Tibial nerve (tissue), 4 donors: ENCODE measurements at regions not wholly inside any gene's neighbourhood (a gene's known extent, or its start where the extent isn't known, plus 50 kb on each side); places are given as distances from the start of the nearest gene placed in this dataset. TPM values are rescaled to one million over a fixed set of nuclear protein-coding genes. Genes with fewer than 3 reads are reported as not detected.

Source experiments
- DNase-seq, 2 donors: peaks; one replicate each; pipeline ENCODE4 v3.0.0-alpha.2; 2019; ENCODE audit warnings: low spot score in 2 of 2
- H3K27ac ChIP-seq, 4 donors: fragments of 200-600 bp; sonication (generic) in 3 of 4; one replicate each; pipeline ENCODE4 v1.5.1; 2017 to 2019; ENCODE audit warnings: mild to moderate bottlenecking in 1 of 4
- H3K27me3 ChIP-seq, 2 donors: fragments of 200-600 bp; sonication (generic) in 1 of 2; one replicate each; pipeline versions ENCODE4 v1.5.1 to v1.6.0; 2017 to 2019
- H3K36me3 ChIP-seq, 3 donors: fragments of 200-600 bp; sonication (generic); one replicate each; pipeline ENCODE4 v1.5.1; 2018 to 2019
- H3K4me1 ChIP-seq, 4 donors: fragments of 200-600 bp; sonication (generic) in 3 of 4; one replicate each; pipeline ENCODE4 v1.5.1; 2017 to 2019
- H3K4me3 ChIP-seq, 4 donors: fragments of 200-600 bp; sonication (generic) in 3 of 4; one replicate each; pipeline ENCODE4 v1.5.1; 2017 to 2019; ENCODE audit warnings: mild to moderate bottlenecking in 1 of 4, moderate library complexity in 1 of 4
- H3K9me3 ChIP-seq, 4 donors: fragments of 200-600 bp; sonication (generic) in 3 of 4; one replicate each; pipeline ENCODE4 v1.5.1; 2017 to 2019
- CTCF ChIP-seq, 5 experiments: fragments of 200-600 bp in 3 of 5; fragments of 450-650 bp in 2 of 5; sonication (generic) in 3 of 5; IDR thresholded peaks; one replicate each; pipeline ENCODE4 v1.5.1; 2016 to 2019; ENCODE audit warnings: antibody characterized with exemption in 5 of 5, mild to moderate bottlenecking in 3 of 5, moderate library complexity in 2 of 5
- EP300 ChIP-seq, 2 donors: sonication (generic); formaldehyde crosslinking; IDR thresholded peaks; one replicate each; pipeline ENCODE4 v1.6.1; 2017; ENCODE audit warnings: antibody characterized with exemption in 2 of 2, mild to moderate bottlenecking in 1 of 2
- POLR2A ChIP-seq, 2 donors: fragments of 450-650 bp; IDR thresholded peaks; one replicate each; pipeline ENCODE4 v1.6.1; 2017; ENCODE audit warnings: antibody characterized with exemption in 2 of 2, mild to moderate bottlenecking in 2 of 2, moderate library complexity in 2 of 2
- WGBS, 2 donors: methylation state at CpG; one replicate each; pipeline ENCODE4 v1.1.5; 2018; 5-methylcytosine and 5-hydroxymethylcytosine counted together
- small RNA-seq: library from RNA; depleted of rRNA; stranded (forward); fragments of <200 nt; gene quantifications from one replicate; pipeline ENCODE3, GENCODE V24; 2016

DNA sequence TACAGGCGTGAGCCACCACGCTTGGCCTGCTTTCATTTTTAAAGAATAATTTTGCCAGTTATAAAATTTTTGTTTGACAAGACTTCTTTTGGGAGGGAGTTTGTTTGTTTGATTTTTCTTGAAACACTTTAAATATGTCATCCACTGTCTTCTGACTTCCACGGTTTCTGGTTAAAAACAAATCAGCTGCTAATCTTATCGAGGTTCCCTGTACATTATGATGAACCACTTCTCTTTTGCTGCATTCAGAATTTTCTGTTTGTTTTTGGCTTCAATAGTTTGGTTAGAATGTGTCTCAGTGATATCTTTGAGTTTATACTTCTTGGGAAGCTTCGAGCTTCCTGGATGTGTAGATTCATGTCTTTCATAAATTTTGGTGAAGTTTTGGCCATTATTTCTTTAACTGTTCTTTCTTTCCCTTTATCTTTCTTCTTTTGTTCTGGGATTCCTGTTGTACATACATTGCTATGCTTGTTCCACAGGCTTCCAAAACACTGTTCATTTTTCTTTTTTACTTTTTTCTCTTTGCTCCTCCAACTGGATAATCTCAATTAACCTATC, 60.8 kb downstream of the MSX2 start:
- no peaks in the 10 kb centered on the region for H3K4me1 ChIP-seq
- H3K27me3 ChIP-seq, result no peaks in the 10 kb centered on the region
- no peak overlapping the region for H3K4me3 ChIP-seq
- WGBS, 2 donors, result 86 to 87% methylated on average over 5 of the region's 5 CpGs
- no peak overlapping the region for H3K27ac ChIP-seq
- peaks cover 0 to 30% (median 0%) of the 10 kb centered on the region in 4 donors for H3K9me3 ChIP-seq
- DNase-seq, result no peak
- TF ChIP-seq CTCF (IDR thresholded peaks at IDR 0.05), result no peak
- no peak for TF ChIP-seq EP300 (IDR thresholded peaks at IDR 0.05)
- no peak for TF ChIP-seq POLR2A (IDR thresholded peaks at IDR 0.05)
- H3K36me3 ChIP-seq, result no peaks in the 10 kb centered on the region

Small RNAs in the stretch of these regions (small RNA-seq; reads per million reads assigned to genes)
- gene AC008413.1, result not detected
